ENCODE measurements at regions not wholly inside any gene's neighbourhood (a gene's known extent, or its start where the extent isn't known, plus 50 kb on each side); places are given as distances from the start of the nearest gene placed in this dataset.

DNA sequence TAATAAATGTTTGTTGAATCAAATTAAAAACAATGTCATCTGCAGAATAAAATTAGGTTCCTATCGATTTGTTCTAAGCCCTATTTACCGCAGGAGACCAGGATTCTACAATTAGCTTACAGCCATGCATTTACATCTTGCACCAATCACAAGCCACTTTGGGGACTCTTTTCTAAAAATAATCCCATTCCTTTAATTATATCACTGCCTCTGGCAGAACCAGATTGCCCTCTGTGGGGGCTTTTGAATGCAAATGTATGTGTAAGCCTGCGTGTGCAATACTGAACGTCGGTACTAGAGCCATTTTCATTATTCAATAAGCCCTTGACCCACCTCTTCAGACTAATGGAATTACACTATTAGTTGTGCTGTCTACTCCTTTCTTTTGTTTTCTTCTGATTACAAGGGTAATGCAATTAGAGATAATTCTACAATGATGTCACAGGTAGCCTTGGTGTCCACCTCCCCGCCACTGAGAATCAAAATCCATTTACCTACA is 391.3 kb upstream of the XYLT1 start:
- TF ChIP-seq, protein P1, sequence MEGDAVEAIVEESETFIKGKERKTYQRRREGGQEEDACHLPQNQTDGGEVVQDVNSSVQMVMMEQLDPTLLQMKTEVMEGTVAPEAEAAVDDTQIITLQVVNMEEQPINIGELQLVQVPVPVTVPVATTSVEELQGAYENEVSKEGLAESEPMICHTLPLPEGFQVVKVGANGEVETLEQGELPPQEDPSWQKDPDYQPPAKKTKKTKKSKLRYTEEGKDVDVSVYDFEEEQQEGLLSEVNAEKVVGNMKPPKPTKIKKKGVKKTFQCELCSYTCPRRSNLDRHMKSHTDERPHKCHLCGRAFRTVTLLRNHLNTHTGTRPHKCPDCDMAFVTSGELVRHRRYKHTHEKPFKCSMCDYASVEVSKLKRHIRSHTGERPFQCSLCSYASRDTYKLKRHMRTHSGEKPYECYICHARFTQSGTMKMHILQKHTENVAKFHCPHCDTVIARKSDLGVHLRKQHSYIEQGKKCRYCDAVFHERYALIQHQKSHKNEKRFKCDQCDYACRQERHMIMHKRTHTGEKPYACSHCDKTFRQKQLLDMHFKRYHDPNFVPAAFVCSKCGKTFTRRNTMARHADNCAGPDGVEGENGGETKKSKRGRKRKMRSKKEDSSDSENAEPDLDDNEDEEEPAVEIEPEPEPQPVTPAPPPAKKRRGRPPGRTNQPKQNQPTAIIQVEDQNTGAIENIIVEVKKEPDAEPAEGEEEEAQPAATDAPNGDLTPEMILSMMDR (IDR thresholded peaks at IDR 0.05), result no peak
- TF ChIP-seq POLR2A (IDR thresholded peaks at IDR 0.05), result no peak
